Activated T-cell treated with anti-CD3 and anti-CD28 coated beads for 1 hour (primary cell): ENCODE measurements at regions not wholly inside any gene's neighbourhood (a gene's known extent, or its start where the extent isn't known, plus 50 kb on each side); places are given as distances from the start of the nearest gene placed in this dataset.

Experiments
- DNase-seq: peaks from one replicate; pipeline ENCODE4 v3.0.0-alpha.2; 2020; ENCODE audit warnings: low read depth

DNA sequence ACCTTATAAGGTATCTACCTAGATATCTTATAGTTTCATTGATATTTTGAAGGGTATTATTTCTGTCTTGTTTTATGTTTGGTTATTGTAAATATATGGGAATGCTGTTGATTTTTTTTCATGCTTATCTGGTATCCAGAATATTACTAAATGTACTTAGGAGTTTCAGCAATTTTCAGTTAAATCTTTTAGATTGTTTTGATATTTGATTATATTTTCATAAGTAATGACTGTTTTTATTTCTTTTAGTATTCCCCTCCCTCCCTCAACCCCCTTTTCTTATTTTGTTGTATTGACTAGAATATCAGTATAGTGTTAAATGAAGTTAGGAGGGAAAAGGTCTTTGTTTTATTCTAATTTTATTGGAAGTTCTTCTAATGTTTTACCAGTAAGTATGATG lies 344.4 kb upstream of the PROX1 start:
- DNase-seq = no peak

DNA sequence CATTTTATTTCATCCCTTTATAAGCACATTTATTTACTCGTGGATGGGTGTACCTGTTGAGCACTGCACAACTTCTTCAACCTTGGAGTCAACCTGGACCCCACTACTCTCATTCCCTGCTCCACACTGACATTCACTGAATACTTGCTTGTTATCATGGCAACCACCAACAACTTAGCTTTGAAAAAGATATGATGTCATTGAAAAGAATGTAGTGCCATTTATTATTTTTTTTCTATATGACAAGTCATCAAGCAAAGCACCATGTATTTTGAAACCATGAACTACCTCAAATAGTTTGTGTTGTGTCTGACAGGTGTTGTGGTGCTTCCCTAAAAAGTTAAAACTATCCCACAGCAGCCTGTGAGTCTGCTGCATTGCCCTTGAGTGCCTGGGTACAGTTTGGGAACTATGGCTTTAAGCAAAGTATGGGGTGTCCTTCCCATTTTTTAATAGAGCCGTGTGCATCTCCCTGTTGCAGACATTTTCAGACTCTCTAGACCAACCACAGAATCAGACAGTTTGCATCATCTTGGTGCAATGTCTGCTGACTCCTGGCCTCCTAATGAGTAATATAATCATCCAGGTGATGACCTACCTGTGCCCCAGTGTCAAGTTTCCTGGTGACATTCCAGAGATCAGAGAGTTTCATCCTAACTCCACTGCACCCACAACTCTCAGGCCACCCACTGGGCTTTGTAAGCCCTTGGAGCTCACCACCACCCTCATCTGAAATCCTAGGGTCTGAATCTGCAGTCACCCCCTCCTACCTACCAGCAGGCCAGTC lies 339.7 kb upstream of the PROX1 start:
- no peak for DNase-seq

DNA sequence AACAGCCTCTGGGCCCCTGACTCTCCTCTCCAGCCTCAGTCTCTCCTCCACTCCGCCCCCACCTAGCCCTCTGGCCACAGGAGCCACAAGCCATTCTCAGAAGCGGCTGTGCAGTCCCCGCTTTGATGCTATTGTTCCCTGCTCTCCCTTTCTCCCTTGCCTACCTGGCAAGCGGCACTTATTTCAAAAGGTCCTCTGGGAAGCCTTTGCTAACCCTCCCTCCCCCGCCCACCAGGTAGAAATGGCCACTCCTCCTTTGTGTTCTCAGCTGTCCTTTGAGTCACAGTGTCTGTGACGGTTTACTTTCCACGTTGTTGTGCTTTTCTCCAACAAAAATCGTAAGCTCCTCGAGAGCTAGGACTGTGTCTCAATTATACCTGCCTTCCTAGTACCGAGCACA lies 338.4 kb upstream of the PROX1 start:
- no peak for DNase-seq

DNA sequence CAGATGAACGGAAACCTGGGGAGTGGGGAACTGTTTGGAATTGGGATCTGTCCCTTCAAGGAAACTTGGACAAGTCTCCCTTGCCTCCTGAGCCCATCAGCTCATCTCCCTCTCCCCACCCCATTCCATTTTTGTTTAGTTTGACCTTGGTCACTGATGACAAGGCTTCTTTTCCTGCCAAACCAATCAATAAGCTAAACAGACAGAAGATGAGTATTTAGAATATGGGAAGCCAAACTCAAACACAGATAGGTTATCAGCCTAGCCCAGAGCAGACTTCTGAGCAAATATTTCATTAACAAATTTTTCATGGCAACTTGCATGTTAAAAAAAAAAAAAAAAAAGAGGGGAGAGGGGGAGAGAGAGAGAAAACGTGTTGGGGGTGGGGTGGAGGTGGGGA lies 337.2 kb upstream of the PROX1 start:
- no peak for DNase-seq

DNA sequence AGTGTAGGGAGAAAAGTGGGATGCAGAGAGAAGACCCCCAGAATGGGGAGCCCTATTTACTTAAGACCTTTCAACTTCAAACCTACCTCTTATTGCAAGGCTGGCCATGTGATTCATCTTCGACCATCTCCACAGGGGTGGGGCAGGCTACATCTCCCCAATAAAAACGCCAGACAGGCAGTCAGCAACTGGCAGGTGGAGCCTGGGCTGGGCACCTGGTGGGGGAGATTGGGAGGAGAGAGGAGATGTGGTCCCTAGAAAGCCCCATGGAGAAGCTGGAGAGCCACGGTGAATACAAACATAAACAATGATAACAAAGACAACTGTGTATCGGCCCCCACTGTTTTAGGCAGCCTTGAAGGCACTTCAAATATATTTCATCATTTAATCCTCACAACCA lies 336.7 kb upstream of the PROX1 start:
- DNase-seq = no peak

DNA sequence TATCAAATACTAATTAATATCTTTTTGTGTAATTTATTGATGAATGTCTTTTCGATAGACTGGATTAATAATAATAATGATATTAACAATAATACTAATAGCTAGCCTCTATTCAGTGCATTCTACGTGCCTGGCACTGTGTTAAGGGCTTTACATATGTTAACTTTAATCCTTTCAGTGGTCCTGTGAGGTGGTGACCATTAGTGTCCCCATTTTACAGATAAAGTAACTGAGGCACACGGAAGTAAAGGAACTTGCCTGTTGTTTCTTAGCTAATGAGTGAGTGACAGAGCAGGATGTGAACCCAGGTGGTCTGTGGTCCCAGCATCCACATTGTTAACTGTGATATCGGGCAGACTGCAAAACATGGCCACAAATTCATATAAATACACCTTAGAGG lies 335.7 kb upstream of the PROX1 start:
- DNase-seq = no peak

DNA sequence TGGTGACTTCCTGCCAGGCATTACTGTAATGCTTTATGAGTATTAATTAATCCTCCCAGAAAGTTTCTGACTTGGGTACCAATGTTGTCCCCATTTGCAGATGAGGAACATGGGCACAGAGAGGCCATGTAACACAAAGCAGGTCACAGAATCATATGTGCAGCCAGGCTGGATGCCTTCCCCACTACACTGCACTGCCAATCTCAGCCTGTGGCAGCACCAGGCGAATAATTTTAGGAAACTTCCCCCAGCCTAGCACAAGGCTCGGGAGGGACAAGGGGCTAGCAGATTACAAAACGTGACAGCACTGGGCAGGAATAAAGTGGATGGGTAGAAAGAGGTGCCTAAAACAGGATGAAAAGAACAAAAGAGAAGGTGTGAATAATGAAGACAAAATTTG lies 331.7 kb upstream of the PROX1 start:
- DNase-seq = no peak

DNA sequence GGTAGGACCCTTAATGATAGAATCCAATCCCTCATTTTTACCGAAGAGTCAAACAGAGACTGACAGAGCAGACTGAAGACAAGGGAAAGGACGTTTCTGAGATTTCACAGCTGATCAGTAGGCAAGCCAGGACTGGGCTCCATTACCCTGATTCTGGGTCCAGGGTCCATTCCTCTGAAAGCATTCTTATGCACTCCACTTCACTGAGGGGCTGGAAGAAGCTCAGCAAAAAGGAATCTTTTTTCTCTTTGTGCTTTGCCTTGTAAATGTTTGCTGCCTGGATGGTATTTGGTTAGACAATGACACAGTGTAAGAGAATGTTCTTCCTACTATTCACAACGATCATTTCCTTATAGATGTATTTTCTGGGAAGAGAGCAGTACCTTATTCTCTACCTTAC lies 331.3 kb upstream of the PROX1 start:
- DNase-seq = no peak

DNA sequence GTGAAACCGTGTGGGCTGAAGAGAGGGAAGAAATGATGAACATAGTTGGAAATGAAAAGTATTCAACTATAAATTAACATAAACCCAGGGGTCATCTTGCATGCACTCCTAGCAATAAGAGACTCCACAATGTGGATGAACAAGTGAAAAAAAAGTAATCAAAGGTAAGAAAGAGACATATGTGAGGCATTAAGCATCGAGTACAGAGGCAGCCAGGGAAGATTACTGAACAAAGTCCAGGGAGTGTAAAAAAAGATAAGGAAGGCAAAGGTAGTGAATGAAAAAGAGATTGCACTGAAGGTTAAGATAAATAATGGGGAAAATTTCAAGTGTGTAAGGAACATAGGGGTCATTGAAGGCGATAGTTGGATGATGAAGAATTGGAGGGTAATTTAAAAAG lies 330.8 kb upstream of the PROX1 start:
- no peak for DNase-seq

DNA sequence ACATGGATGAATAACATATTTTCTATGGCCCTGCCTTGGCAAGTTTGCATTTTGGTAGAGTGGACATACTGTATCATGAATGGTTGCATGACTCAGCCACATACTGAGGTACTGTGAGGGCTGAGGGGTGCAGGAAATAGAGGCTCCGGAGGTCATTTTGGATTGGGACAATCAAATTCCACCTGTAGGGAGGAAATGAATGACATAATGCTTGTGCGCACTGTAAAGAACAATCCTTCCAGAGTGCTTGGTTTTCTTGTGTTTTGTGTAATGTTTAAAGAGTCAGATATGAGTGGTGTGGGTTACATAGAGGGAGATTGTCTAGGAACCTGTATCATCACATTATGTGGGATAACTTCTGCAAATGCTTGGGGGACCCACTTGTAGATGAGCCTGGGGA lies 329.9 kb upstream of the PROX1 start:
- no peak for DNase-seq

DNA sequence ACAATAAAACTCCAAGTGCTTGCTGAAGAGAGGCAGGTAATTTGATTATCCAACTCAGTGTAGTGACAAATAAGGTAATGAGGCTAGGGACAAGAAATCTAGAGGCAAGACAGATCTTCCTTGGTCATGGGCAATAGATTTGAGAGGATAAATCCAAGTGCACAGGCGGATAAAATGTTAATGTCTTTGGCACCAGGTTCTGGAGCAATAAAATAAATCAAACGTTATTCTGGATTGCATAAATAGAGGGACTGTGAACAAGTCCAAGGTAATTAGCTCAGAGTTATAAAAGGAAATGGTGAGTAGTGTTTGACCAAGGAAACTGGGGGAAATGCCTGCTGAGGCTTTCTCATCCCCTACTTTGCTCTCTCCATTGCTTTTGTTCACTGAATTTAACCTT lies 329.3 kb upstream of the PROX1 start:
- DNase-seq = no peak

DNA sequence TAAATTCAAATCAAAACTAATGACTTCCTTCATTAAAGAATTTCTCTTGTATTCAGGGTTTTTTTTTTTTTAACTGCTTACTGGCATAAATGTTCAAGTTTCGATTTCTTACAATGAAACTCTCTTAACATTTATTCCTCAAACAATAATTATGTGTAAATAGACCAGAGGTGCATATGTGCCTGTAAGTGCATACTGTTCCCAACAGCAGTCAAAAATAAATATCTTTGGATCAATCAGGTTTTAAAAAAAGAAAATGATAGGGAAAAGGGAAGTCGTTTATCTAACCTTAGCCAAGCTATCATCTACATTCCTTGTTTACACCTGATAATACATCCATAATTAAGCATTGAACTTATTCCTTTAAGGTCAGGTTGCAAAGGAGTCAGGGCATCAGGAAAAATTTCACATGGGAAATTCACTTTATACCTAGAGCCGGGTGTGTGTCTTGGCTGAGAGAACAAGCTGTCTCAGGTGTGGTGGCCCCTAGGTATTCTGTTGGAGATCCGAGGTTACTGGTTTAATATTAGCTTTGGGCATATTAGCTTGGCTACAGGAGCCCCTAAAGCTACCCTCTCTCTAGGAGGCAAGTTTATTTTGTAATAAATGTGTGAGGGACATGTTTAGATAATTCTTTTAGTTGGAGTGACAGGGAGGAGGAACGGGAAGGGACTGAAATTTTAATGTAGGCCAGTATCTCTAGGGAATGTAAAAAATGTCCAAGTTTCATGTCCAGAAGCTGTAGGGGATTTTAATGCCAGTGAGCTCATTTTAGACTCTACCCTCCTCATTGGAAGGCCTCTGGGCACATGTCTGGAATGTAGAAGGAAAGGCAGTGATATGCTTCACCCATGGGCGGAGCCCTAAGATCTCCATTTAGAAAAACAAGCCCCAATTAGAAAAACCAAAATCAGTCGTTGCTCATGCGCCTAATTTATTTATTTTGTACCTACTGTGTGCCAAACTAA lies 327.9 kb upstream of the PROX1 start:
- DNase-seq = no peak

DNA sequence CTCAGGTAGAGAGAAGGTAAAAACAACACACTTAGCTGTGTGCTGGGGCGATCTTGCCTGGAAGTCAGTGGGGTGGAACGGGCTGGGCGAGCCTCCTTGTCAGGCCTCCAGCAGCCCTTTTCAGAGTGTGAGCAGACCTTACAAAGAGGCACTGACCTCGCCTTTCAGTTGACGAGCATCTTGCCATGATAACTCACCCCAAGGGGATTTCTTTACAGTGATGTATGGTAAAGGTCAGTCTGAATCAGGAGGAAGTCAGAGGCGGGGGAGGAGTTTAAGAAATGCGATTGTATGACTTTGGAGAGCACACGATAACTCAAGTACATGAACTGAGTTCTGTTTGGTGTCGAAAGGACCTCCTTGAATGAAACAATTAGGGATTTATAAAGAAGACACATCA lies 326.5 kb upstream of the PROX1 start:
- DNase-seq = no peak

DNA sequence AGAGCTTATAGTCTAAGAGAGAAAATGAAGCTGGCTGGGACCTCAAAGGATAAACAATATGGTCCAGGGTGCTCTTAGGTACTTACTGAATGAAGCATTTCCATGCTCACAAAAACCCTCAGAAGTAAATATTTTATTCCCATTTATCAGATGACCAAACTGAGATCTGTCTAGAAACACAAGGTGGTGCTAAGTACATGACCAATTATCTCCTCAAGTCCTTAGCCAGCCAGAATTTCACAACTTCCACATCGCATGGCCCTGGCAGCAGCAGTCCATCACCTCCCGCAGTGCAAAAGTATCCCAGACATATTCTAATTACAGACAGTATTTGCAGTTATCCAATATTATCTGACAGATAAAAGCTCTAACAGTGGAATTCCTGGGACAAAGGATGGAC lies 321.7 kb upstream of the PROX1 start:
- DNase-seq = no peak

DNA sequence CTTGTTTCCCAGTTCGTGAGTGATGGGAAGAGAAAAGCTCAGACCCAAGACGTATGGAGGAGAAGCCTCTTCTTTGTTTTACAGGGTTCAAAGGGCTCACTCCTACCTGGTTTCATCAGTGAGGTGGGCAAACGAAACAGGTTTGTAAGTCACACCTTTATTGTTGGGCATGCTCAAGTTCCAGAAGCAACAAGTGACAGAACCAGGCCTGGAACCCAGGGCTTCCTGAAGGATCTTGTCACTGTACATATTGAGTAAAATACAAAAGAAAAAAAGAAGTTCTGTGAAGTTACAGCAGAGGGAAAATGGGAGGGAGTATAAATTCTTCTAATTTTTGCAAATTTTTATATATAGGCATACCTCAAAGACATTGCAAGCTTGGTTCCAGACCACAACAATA lies 320.9 kb upstream of the PROX1 start:
- DNase-seq = no peak

DNA sequence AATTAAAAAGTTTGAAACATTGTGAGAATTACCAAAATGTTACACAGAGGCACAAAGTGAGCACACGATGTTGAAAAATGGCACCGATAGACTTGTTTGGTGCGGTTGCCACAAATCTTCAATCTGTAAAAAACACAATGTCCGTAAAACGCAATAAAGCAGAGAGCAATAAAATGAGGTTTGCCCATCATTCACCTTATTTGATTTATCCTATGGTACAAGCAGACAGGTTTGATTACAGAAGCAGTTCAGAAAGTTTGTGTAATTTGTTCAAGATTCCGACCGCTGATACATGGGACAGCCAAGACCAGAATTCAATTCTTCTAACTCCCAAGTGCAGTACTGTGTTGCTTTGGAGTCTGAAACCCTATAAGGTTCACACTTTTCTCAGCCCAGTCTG lies 318.3 kb upstream of the PROX1 start:
- DNase-seq = no peak

DNA sequence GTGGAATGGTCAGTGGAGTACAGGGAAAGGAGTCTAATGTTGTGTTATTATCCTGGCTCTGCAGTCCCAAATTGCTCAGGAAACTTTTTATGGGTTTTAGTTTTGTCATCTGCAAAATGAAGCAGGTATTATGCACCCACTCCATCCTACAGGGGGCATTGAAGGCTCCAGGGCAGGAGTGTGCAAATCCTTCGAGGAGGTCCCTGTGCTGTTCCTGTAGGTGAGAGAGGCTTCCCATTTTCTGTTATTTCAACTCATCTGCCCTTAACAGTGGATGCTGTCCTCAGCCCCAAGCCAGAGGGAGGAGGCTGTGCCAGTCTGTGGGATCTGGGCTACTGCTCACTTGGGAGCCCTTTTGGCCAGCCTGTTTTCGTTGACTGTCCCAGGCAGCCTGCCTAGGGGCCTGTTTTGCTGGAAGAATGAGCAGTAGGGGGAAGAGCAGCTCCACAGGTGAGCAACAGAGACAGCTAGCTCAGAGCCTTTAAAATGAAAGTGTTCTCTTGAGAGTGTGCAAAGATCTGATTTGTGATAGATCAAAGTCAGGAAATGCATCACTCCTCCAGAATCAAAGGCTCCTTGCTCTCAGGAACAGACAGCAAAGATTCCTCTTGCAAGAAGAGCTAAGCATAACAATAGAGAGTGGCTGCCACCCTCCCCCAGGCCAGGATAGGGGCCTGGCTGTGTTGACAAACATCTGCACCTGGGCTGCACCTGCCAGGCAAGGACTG lies 317.6 kb upstream of the PROX1 start:
- DNase-seq = peak; percentile 2

DNA sequence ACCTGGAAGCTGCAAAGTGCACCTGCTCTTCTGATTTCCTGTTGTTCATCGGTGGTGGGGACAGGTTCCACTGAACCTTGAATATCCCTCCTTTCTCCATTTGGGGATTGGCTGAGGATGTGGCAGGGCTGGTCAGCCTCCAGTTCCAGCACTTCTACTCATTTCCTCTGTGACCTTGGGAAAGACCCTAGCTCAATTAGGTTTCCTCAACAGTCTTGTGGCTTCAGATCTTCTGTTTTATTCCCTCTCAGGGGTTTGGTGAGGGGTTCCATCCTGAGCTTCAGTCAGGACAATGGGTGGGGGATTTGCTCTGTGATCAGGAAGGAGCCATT lies 317.1 kb upstream of the PROX1 start:
- no peak for DNase-seq

DNA sequence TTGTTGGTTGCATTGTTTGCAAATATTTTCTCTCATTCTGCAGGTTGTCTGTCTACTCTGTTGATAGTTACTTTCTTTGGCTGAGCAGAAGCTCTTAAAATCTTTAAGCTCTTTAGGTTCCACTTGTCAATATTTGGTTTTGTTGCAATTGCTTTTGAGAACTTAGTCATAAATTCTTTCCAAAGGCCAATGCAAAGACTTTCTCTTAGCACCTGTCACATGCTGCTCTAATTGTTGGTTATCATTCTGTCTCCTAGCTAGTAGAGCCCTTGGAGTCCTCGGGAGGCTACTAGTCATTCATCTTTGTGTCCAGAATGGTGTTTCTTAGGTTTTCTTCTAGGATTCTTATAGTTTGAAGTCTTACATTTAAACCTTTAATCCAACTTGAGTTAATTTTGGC lies 312.7 kb upstream of the PROX1 start:
- no peak for DNase-seq

DNA sequence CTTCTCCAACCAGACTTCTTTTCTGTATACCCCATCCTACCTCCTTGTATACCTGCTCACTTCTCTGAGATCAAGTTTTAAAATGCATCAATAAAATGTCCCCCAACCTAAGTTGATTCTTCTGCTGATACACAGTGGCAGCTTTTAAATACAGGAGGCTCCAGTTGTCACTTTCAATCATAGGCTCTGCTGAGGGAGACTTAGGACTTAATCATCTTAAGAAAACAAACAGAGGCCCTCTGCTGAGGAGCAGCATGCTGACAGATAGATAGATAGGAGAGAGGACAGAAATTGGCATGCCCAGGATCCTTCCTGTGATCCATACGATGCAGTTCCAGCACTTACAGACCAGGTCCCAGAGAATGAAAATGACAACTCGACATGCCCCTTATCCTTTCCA lies 311.0 kb upstream of the PROX1 start:
- no peak for DNase-seq

DNA sequence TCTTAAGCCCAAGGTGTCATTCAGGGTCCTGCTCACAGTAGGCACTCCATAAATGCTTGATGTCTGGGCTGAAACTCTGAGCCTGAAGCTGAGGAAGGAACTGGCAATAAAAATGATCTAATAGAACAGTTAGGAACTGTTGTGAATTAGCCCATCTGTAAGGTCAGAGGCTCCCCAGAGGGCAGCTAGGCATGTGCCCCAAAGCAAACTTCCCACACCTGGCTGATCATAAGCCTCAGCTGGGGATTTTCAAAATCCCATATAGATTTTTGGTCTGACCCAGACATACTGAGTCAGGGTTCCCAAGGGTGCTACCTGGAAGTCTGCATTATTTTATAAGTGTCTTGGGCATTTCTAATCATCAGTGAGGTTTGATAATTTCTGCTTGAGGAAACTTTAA lies 309.4 kb upstream of the PROX1 start:
- no peak for DNase-seq

DNA sequence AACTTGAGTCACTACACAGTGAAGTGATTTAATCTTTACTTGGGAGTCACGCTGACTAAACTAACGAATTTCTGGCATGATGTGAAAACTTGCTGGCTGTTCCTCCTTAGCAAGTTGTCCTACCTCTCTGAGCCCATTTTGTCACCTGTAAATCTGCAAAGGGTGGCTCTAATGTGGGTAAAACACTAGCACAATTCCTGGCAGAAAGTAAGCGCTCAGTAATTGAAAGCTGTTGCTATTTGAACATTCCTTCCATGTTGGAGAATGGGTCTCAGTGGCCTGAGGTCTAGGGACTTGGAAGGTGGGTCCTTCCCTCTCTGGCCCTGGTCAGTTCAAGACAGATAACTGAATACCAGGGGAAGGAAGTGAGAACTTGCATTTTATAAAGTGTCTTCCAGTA lies 309.0 kb upstream of the PROX1 start:
- no peak for DNase-seq

DNA sequence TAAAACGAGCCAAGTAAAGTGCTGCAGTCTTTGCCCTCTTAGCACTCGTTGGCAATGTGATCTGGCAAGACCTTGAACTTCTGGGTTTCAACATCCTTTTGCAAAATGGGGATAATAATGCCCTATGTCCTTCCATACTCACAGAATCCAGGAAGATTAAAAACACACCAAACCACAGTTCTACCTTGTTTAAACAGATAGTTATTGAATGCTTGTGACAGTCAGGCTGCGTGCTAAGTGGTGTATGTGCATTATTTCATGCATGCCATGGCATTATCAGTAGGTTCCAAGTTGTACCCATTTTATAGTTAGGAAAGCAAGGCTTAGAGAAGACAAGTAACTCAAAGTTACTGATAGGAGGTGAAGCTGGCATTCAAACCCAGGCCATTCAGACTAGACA lies 308.6 kb upstream of the PROX1 start:
- no peak for DNase-seq
